ENCODE measurements at regions not wholly inside any gene's neighbourhood (a gene's known extent, or its start where the extent isn't known, plus 50 kb on each side); places are given as distances from the start of the nearest gene placed in this dataset.
A peak's percentile ranks its signal among the peaks of the same experiment; 100 is the strongest.

- TF ChIP-seq SNAPC4 (CRISPR knock-in tag; IDR thresholded peaks at IDR 0.05) (no peak), NAIF1 (CRISPR knock-in tag; IDR thresholded peaks at IDR 0.05; ENCODE audit: borderline replicate concordance) (no peak), ZFP90 (CRISPR knock-in tag; IDR thresholded peaks at IDR 0.05; ENCODE audit: borderline replicate concordance) (no peak), MAF1 (CRISPR knock-in tag; IDR thresholded peaks at IDR 0.05; ENCODE audit: borderline replicate concordance) (no peak), ZNF609 (CRISPR knock-in tag; IDR thresholded peaks at IDR 0.05; ENCODE audit: borderline replicate concordance) (no peak), FUBP1 (CRISPR knock-in tag; IDR thresholded peaks at IDR 0.05; ENCODE audit: borderline replicate concordance) (no peak), SIN3B (IDR thresholded peaks at IDR 0.05; ENCODE audit: low read length) (peak; percentile 72; the same call in 1 of the 2 replicates), ZNF749 (CRISPR knock-in tag; IDR thresholded peaks at IDR 0.05; ENCODE audit: borderline replicate concordance) (no peak), AHR (CRISPR knock-in tag; IDR thresholded peaks at IDR 0.05) (no peak), PAWR (CRISPR knock-in tag; IDR thresholded peaks at IDR 0.05; ENCODE audit: borderline replicate concordance) (no peak), FOXJ3 (CRISPR knock-in tag; IDR thresholded peaks at IDR 0.05; ENCODE audit: borderline replicate concordance) (no peak), RARG (CRISPR knock-in tag; IDR thresholded peaks at IDR 0.05; ENCODE audit: low read depth) (no peak), ZNF891 (CRISPR knock-in tag; IDR thresholded peaks at IDR 0.05) (no peak), CHD4 (IDR thresholded peaks at IDR 0.05; ENCODE audit: borderline replicate concordance, low read length) (no peak)
These were observed 217.4 kb upstream of the SLC35B3 start (continued) for GRCh38 chr6:8652710-8653109.

All from HepG2 (cell line).